Astrocyte of the spinal cord (primary cell): ENCODE measurements at regions not wholly inside any gene's neighbourhood (a gene's known extent, or its start where the extent isn't known, plus 50 kb on each side); places are given as distances from the start of the nearest gene placed in this dataset.
"Not testable (repeated sequence)": the region's sequence is repeated elsewhere in the genome, so short reads cannot be mapped to it uniquely, and the experiment has no call there.

Experiments used
- DNase-seq: peaks from one replicate; pipeline ENCODE4 v3.0.0; 2011; ENCODE audit warnings: low read depth, low spot score
- H3K4me3 ChIP-seq: 2 replicates; pipeline ENCODE4 v1.5.1; 2011; ENCODE audit warnings: low read depth, mild to moderate bottlenecking, low read length, moderate library complexity
- in situ Hi-C: cut with HindIII; loops from 2 replicates; pipeline ENCODE4 v1.10.0; 2017; ENCODE audit warnings: low sequenced_read_pairs
- TF ChIP-seq, protein P1 (sequence below): IDR thresholded peaks from 2 replicates; pipeline ENCODE4 v1.5.1; 2012; ENCODE audit warnings: low read depth, mild to moderate bottlenecking, low read length, inconsistent platforms

DNA sequence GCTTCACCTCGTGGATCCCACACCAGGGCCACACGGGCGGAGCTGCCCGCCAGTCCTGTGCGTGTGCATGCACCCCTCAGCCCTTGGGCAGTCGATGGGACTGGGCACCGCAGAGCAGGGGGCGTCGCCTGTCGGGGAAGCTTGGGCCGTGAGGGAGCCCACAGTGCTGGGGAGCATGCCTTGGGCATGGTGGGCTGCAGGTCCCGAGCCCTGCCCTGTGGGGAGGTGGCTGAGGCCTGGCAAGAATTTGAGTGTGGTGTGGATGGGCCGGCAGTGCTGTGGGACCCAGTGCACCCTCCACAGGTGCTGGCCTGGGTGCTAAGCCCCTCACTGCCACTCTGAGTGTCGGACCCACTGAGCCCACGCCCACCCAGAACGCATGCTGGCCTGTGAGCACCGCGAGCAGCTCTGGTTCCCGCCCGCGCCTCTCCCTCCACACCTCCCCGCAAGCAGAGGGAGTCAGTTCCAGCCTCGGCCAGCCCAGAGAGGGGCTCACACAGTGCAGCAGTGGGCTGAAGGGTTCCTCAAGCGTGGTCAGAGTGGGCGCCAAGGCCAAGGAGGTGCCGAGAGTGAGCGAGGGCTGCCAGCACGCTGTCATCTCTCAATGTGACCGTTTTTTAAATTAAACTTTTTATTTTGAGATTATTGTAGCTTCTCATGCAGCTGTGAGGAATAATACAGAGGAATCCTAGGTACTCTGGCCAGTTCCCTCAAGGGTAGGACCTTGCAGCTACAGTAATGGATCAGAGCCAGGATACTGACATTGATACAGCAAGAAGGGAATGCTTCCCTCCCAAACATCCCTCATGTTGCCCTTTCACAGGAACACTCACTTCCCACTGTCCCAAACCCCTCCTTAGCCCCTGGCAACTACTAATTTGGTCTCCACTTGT, 127.7 kb downstream of the CRYBB2 start:
- TF ChIP-seq, protein P1, sequence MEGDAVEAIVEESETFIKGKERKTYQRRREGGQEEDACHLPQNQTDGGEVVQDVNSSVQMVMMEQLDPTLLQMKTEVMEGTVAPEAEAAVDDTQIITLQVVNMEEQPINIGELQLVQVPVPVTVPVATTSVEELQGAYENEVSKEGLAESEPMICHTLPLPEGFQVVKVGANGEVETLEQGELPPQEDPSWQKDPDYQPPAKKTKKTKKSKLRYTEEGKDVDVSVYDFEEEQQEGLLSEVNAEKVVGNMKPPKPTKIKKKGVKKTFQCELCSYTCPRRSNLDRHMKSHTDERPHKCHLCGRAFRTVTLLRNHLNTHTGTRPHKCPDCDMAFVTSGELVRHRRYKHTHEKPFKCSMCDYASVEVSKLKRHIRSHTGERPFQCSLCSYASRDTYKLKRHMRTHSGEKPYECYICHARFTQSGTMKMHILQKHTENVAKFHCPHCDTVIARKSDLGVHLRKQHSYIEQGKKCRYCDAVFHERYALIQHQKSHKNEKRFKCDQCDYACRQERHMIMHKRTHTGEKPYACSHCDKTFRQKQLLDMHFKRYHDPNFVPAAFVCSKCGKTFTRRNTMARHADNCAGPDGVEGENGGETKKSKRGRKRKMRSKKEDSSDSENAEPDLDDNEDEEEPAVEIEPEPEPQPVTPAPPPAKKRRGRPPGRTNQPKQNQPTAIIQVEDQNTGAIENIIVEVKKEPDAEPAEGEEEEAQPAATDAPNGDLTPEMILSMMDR: no peak
- no peak overlapping the region for H3K4me3 ChIP-seq
- no peak for DNase-seq
- in situ Hi-C loops: no loop called here

DNA sequence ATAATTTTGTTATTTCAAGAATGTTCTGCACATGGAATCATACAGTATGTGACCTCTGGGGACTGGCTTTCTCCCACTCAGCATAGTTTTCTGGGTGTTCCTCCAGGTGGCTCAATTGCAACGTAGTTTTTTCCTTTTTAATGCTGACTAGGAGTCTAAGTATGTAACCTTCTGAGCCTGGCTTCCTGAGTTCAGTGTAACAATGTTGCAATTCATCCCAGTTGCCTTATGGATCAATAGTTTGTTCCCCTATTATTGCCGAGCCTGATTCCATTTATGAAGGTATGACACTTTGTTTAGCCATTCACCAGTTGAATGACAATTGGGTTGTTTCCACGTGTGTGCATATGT, 128.3 kb downstream of the CRYBB2 start:
- no peak for DNase-seq
- TF ChIP-seq, protein P1: no peak
- H3K4me3 ChIP-seq: no peak overlapping the region
- in situ Hi-C loops: no loop called here

DNA sequence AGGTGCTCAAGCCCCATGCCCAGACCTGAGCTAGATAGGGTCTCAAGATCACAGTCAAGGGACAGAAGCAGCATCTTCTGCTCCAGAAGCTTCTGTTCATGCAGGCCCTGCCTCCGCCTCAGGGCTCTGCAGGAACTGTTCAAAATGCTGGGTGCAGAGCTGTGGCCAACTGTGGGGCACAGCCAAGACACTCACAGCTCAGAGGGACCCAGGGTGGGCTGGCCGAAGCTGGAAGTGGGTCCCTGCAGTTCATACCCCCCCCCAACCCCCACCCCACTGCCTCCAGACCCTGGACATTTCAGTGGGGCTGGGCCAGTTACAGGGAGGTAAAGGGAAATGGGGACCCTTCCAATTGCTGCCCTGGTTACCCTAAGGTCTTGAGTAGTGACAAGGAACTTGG, 129.0 kb downstream of the CRYBB2 start:
- H3K4me3 ChIP-seq: no peak overlapping the region
- DNase-seq: no peak
- in situ Hi-C loops: no loop called here
- TF ChIP-seq, protein P1: no peak

DNA sequence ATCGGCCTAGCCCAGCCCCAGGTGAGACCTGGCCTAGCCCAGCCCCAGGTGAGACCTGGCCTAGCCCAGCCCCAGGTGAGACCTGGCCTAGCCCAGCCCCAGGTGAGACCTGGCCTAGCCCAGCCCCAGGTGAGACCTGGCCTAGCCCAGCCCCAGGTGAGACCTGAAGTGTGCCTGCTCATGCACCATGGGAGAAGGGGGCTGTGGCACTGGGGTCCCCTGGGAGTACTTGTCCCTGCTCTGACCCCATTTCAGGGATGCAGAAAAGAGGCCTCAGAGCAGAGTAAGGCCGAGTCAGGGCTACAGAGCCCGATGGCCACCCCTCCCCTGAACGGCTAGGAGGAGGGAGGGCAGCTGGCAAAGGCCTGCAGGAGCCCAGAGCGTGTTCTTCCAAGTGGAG, 129.6 kb downstream of the CRYBB2 start:
- H3K4me3 ChIP-seq, in situ Hi-C loops, DNase-seq: not testable (repeated sequence)

DNA sequence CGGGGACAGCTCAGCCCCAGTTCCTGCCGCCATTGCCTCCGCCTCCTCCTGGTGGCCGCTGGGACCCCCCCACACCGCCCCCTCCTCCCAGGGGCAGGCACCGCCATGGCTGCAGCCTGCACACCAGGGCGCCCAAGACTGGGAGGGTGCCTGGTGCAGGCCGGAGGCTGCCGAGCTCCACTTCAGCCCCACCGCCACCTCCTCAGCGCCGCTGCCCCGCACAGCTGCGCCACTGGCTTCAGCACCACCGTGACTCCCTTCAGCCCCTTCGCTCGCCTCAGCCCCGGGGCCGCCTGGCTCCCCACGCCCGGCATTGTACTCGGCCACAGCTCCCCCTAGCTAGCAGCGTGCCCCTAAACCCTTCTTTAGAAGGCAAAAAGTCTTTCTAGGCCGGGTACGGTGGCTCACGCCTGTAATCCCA, 131.1 kb downstream of the CRYBB2 start:
- no peak for DNase-seq
- TF ChIP-seq, protein P1: no peak
- in situ Hi-C loops: no loop called here
- no peak overlapping the region for H3K4me3 ChIP-seq

DNA sequence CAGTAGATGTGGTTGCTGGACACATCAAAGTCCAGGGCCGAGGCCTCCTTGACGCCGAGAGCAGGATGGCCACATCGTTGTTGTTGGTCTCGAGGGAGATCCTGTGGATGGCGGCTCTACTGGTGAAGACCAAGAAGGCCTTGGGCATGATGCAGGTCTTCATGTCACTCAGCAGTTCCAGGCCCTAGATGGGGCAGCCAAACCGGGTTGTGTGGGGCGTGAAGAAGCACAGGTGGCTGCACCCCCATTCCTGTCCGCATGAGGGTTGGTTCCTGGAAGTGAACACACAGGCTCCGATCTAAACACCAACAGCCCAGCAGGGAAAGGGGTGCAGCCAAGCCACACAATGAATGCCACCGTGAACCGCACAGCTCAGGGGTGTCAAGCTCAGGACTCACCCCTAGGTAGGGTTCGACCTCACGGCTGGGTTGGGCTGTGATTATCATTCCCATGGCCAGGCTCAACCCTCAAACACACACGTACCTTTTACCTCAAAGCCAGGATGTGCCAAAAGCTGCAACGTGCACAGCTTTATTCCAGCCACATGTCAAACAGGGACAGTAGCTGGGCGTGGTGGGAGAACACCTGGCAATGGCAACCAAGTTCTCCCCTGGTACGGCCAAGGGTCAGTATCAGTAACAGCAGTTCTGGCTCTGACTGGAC, 132.3 kb downstream of the CRYBB2 start:
- in situ Hi-C loops: no loop called here
- DNase-seq: no peak
- H3K4me3 ChIP-seq: no peak overlapping the region
- TF ChIP-seq, protein P1: no peak

DNA sequence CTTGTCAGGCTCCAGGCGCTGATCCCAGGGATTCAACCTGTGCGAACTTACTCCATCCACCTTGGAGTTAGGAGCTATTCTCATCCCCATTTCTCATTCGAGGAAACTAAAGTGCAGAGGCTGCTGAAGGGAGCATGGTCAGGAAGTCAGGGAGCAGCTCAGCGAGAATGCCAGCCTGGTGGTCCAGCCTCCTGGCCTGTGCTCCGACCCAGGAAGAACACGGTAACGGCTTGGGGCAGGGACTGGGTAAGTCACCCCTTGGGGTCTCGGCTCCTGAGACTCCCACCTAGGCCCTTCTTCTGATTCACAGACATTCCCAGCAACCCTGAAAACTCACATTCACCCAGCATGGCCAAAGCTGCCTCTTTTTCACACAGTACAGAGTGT, 132.8 kb downstream of the CRYBB2 start:
- DNase-seq: no peak
- H3K4me3 ChIP-seq: no peak overlapping the region
- TF ChIP-seq, protein P1: no peak
- in situ Hi-C loops: no loop called here
